Activated CD8-positive, alpha-beta T cell treated with anti-CD3 and anti-CD28 coated beads, Interleukin-2, amount 10 ng/mL, durations not matched to agents 7 days and 5 days (primary cell): ENCODE measurements at regions not wholly inside any gene's neighbourhood (a gene's known extent, or its start where the extent isn't known, plus 50 kb on each side); places are given as distances from the start of the nearest gene placed in this dataset.

Experiments used
- ATAC-seq: fragments of 150-1000 bp; cut with Tn5 transposase; one replicate; pipeline ENCODE4 v1.10.0; 2021; ENCODE audit warnings: moderate library complexity
- CTCF ChIA-PET: fragments of 350-600 bp; sonication (Branson Sonifier 250); formaldehyde crosslinking; loops from one replicate; lab custom pipeline; 2021; ENCODE audit warnings: antibody characterized with exemption; lab: Charles Lee
- POLR2A ChIA-PET: fragments of 350-600 bp; sonication (Branson Sonifier 250); formaldehyde crosslinking; loops from one replicate; lab custom pipeline; 2021; ENCODE audit warnings: antibody characterized with exemption; lab: Charles Lee
- DNase-seq: peaks from one replicate; pipeline ENCODE4 v3.0.0-alpha.2; 2020
- H3K27ac Mint-ChIP-seq: one replicate; pipeline ENCODE4 v1.8.0; 2021; ENCODE audit warnings: mild to moderate bottlenecking, mixed read lengths
- H3K27me3 Mint-ChIP-seq: one replicate; pipeline ENCODE4 v1.8.0; 2021; ENCODE audit warnings: low read depth, mixed read lengths
- H3K36me3 Mint-ChIP-seq: one replicate; pipeline ENCODE4 v1.8.0; 2021; ENCODE audit warnings: low read depth, mixed read lengths
- H3K4me1 Mint-ChIP-seq: one replicate; pipeline ENCODE4 v1.8.0; 2021; ENCODE audit warnings: low read depth, mixed read lengths
- H3K4me3 Mint-ChIP-seq: one replicate; pipeline ENCODE4 v1.8.0; 2021; ENCODE audit warnings: mild to moderate bottlenecking, mixed read lengths
- H3K9me3 Mint-ChIP-seq: one replicate; pipeline ENCODE4 v1.8.0; 2022; ENCODE audit warnings: mixed read lengths; ENCODE audit not compliant: insufficient read depth

GRCh38 chr6:169310983-169311382, 57.3 kb upstream of the THBS2 start:
- CTCF ChIA-PET, result no interaction called here
- DNase-seq (no peak), ATAC-seq (no peak)
- POLR2A ChIA-PET, result no interaction called here
- Mint-ChIP-seq H3K4me3 (no peak overlapping the region), H3K4me1 (no peaks in the 10 kb centered on the region), H3K27me3 (peaks cover 3% of the 10 kb centered on the region), H3K36me3 (no peaks in the 10 kb centered on the region), H3K9me3 (no peaks in the 10 kb centered on the region), H3K27ac (no peak overlapping the region)
